ENCODE measurements at regions not wholly inside any gene's neighbourhood (a gene's known extent, or its start where the extent isn't known, plus 50 kb on each side); places are given as distances from the start of the nearest gene placed in this dataset.

GRCh38 chr17:77365584-77366186 is 224.9 kb downstream of the SEC14L1 start:
- WGBS (ENCODE audit: insufficient coverage) = 93% methylated on average over 7 of the region's 11 CpGs
- ChIA-PET CTCF (no interaction called here), POLR2A (no interaction called here)
- Histone ChIP-seq H3K36me3 (ENCODE audit: control insufficient read depth in 4 of 4, insufficient read depth in 4 of 4, low read length in 3 of 4) (no peaks in the 10 kb centered on the region), H3K9me3 (ENCODE audit: control extremely low read depth in 1 of 5, control insufficient read depth in 4 of 5, insufficient read depth in 2 of 5, low read depth in 1 of 5, low read length in 4 of 5) (no peaks in the 10 kb centered on the region), H3K27me3 (replicated peaks in 2 of 5; ENCODE audit: control insufficient read depth in 4 of 5, insufficient read depth in 5 of 5, low read length in 4 of 5) (no peaks in the 10 kb centered on the region), H3K4me3 (ENCODE audit: control insufficient read depth in 1 of 7, extremely low read depth in 1 of 7, insufficient read depth in 4 of 7, low read depth in 2 of 7, low read length in 6 of 7) (no peak overlapping the region), H3K4me1 (ENCODE audit: control extremely low read depth in 1 of 4, control insufficient read depth in 4 of 4, insufficient read depth in 4 of 4, low read length in 3 of 4) (peaks cover 0 to 72% (median 35%) of the 10 kb centered on the region in 4 experiments), H3K27ac (ENCODE audit: insufficient read depth in 1 of 2, low read depth in 1 of 2, low read length in 2 of 2, poor library complexity in 1 of 2, severe bottlenecking in 2 of 2) (no peak overlapping the region)
- DNase-seq = peak in 2 of 3 donors; percentile 66 to 73

- POLR2A ChIA-PET = no interaction called here
- H3K27me3 ChIP-seq (replicated peaks in 2 of 5; ENCODE audit: control insufficient read depth in 4 of 5, insufficient read depth in 5 of 5, low read length in 4 of 5) = no peaks in the 10 kb centered on the region
- 91% methylated on average over 4 of the region's 5 CpGs for WGBS (ENCODE audit: insufficient coverage)
- no peaks in the 10 kb centered on the region for H3K9me3 ChIP-seq (ENCODE audit: control extremely low read depth in 1 of 5, control insufficient read depth in 4 of 5, insufficient read depth in 2 of 5, low read depth in 1 of 5, low read length in 4 of 5)
- H3K27ac ChIP-seq (ENCODE audit: insufficient read depth in 1 of 2, low read depth in 1 of 2, low read length in 2 of 2, poor library complexity in 1 of 2, severe bottlenecking in 2 of 2) = no peak overlapping the region
- DNase-seq = no peak
- no peak overlapping the region for H3K4me3 ChIP-seq (ENCODE audit: control insufficient read depth in 1 of 7, extremely low read depth in 1 of 7, insufficient read depth in 4 of 7, low read depth in 2 of 7, low read length in 6 of 7)
- CTCF ChIA-PET = interaction anchor here (1.1 kb wide), 1 partner anchor 9 kb away, joined by 3 read pairs; no protein-coding TSS in a partner anchor
- peaks cover 4 to 77% (median 40%) of the 10 kb centered on the region in 4 experiments for H3K4me1 ChIP-seq (ENCODE audit: control extremely low read depth in 1 of 4, control insufficient read depth in 4 of 4, insufficient read depth in 4 of 4, low read length in 3 of 4)
- H3K36me3 ChIP-seq (ENCODE audit: control insufficient read depth in 4 of 4, insufficient read depth in 4 of 4, low read length in 3 of 4) = no peaks in the 10 kb centered on the region
Measured at GRCh38 chr17:77366206-77366557, 225.4 kb downstream of the SEC14L1 start.

DNA sequence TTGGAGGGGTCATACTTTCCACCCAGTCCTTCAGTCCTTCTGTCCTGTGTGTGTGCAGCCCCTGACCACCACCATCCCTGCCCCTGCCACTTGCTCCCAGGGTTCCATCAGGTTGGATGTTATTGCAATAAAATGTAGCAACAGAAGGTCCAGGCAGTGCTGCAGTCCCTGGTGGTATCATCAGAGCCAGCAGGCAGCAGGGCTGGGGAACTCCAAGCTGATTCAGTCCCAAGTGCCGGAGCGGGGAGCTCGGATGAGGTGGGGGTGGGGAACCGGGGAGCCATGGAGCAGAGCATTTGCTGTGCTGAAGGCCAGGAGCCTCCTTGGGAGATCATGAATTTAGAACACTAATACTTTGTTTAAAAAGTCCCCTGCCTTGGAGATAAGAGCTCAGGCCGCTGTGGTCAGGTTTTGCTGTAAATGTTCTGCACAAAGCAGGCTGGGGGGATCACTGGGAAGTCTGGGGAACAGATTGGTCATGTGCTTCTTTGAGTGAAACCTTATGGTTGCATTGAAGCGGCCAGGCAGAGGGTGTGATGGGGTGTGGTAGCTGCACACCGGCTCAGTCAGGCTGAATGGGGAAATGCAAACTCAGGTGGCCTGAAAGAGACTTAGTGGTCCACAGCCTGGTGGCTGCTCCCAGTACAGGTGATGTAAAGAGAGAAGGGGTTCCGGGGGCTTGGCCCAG is 225.9 kb downstream of the SEC14L1 start:
- no peak overlapping the region for H3K27ac ChIP-seq (ENCODE audit: insufficient read depth in 1 of 2, low read depth in 1 of 2, low read length in 2 of 2, poor library complexity in 1 of 2, severe bottlenecking in 2 of 2)
- H3K9me3 ChIP-seq (ENCODE audit: control extremely low read depth in 1 of 5, control insufficient read depth in 4 of 5, insufficient read depth in 2 of 5, low read depth in 1 of 5, low read length in 4 of 5) = no peaks in the 10 kb centered on the region
- peak in 1 of 3 donors; percentile 26 for DNase-seq
- CTCF ChIA-PET = interaction anchor here (1.1 kb wide), 1 partner anchor 10 kb away, joined by 3 read pairs; no protein-coding TSS in a partner anchor
- H3K36me3 ChIP-seq (ENCODE audit: control insufficient read depth in 4 of 4, insufficient read depth in 4 of 4, low read length in 3 of 4) = no peaks in the 10 kb centered on the region
- H3K4me1 ChIP-seq (ENCODE audit: control extremely low read depth in 1 of 4, control insufficient read depth in 4 of 4, insufficient read depth in 4 of 4, low read length in 3 of 4) = peaks cover 6 to 82% (median 45%) of the 10 kb centered on the region in 4 experiments
- no peaks in the 10 kb centered on the region for H3K27me3 ChIP-seq (replicated peaks in 2 of 5; ENCODE audit: control insufficient read depth in 4 of 5, insufficient read depth in 5 of 5, low read length in 4 of 5)
- 64% methylated on average over 4 of the region's 8 CpGs for WGBS (ENCODE audit: insufficient coverage)
- H3K4me3 ChIP-seq (ENCODE audit: control insufficient read depth in 1 of 7, extremely low read depth in 1 of 7, insufficient read depth in 4 of 7, low read depth in 2 of 7, low read length in 6 of 7) = no peak overlapping the region
- POLR2A ChIA-PET = no interaction called here

GRCh38 chr17:77369544-77369971 is 228.8 kb downstream of the SEC14L1 start:
- CTCF ChIA-PET = interaction anchor here (2.1 kb wide), 1 partner anchor 11 kb away, joined by 7 read pairs; no protein-coding TSS in a partner anchor
- POLR2A ChIA-PET = no interaction called here
- no peak for DNase-seq
- WGBS (ENCODE audit: insufficient coverage) = 93% methylated on average over 11 of the region's 13 CpGs
- no peaks in the 10 kb centered on the region for H3K27me3 ChIP-seq (replicated peaks in 2 of 5; ENCODE audit: control insufficient read depth in 4 of 5, insufficient read depth in 5 of 5, low read length in 4 of 5)
- no peak overlapping the region for H3K27ac ChIP-seq (ENCODE audit: insufficient read depth in 1 of 2, low read depth in 1 of 2, low read length in 2 of 2, poor library complexity in 1 of 2, severe bottlenecking in 2 of 2)
- H3K36me3 ChIP-seq (ENCODE audit: control insufficient read depth in 4 of 4, insufficient read depth in 4 of 4, low read length in 3 of 4) = no peaks in the 10 kb centered on the region
- H3K4me3 ChIP-seq (ENCODE audit: control insufficient read depth in 1 of 7, extremely low read depth in 1 of 7, insufficient read depth in 4 of 7, low read depth in 2 of 7, low read length in 6 of 7) = no peak overlapping the region
- H3K4me1 ChIP-seq (ENCODE audit: control extremely low read depth in 1 of 4, control insufficient read depth in 4 of 4, insufficient read depth in 4 of 4, low read length in 3 of 4) = peaks cover 6 to 72% (median 34%) of the 10 kb centered on the region in 4 experiments
- H3K9me3 ChIP-seq (ENCODE audit: control extremely low read depth in 1 of 5, control insufficient read depth in 4 of 5, insufficient read depth in 2 of 5, low read depth in 1 of 5, low read length in 4 of 5) = no peaks in the 10 kb centered on the region

DNA sequence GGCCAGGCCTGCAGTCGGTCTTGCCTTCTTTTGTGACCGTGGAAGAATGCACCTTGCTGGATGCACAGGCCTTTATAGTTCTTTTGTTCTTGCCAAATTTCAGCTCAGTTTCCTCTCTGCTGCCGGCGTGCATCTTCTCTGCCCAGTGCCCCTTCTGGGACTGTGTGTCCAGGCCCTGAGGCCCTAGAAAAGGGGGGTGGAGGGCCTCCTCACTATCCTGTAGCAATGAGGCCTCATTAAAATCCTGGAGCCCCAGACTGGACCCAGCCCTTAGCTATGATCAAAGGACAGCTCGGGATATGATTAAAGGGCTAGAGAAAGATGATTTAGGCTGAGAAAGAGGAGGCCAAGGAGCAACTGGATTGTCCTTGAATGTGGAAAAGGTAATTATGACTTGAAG is 229.8 kb downstream of the SEC14L1 start:
- WGBS (ENCODE audit: insufficient coverage) = 84% methylated on average over 5 of the region's 5 CpGs
- Histone ChIP-seq H3K4me3 (ENCODE audit: control insufficient read depth in 1 of 7, extremely low read depth in 1 of 7, insufficient read depth in 4 of 7, low read depth in 2 of 7, low read length in 6 of 7) (no peak overlapping the region), H3K36me3 (ENCODE audit: control insufficient read depth in 4 of 4, insufficient read depth in 4 of 4, low read length in 3 of 4) (no peaks in the 10 kb centered on the region), H3K4me1 (ENCODE audit: control extremely low read depth in 1 of 4, control insufficient read depth in 4 of 4, insufficient read depth in 4 of 4, low read length in 3 of 4) (peaks cover 11 to 72% (median 41%) of the 10 kb centered on the region in 4 experiments), H3K27me3 (replicated peaks in 2 of 5; ENCODE audit: control insufficient read depth in 4 of 5, insufficient read depth in 5 of 5, low read length in 4 of 5) (no peaks in the 10 kb centered on the region), H3K27ac (ENCODE audit: insufficient read depth in 1 of 2, low read depth in 1 of 2, low read length in 2 of 2, poor library complexity in 1 of 2, severe bottlenecking in 2 of 2) (no peak overlapping the region), H3K9me3 (ENCODE audit: control extremely low read depth in 1 of 5, control insufficient read depth in 4 of 5, insufficient read depth in 2 of 5, low read depth in 1 of 5, low read length in 4 of 5) (no peaks in the 10 kb centered on the region)
- ChIA-PET POLR2A (no interaction called here), CTCF (interaction anchor here (0.7 to 2.1 kb wide), 4 partner anchors 10 to 40 kb away, joined by 3 to 7 read pairs (median 3); no protein-coding TSS in a partner anchor)
- no peak for DNase-seq

DNA sequence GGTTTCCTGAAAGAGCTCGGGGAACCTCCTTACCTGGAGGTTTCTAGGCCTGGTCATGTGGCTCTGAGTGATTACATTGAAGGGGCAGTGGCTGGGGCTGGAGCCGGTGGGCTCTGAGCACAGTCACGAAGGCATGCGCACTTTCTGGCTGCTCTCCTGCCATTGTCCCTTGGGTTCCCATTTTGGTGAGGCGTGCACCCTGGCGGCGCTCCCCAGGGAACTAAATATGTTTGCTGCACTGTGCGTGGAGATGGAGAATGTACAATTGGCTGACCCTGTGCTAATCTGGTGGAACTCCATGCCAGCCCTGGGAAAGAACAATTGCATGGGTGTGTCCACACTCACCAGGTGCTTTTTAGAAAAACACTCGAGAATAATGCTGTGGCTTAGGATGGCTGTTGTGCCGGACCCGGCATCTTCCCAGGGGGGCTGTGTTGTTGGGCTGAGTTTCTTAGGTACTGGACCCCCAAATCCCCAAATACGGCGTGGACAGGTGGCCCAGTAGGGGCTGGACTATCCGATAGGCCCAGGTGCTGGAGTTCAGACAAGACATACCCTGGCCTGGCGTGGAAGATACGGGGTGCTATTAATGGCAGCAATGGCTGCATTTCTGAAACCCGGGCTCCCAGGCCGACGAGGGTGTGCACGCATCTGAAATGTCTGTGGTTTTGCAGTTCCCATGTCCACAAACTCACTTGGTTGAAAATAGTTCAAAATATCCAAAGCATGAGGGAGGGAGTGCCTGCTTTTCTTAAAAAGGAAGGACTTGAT is 230.5 kb downstream of the SEC14L1 start:
- WGBS (ENCODE audit: insufficient coverage) = 70% methylated on average over 18 of the region's 20 CpGs
- Histone ChIP-seq H3K27ac (ENCODE audit: insufficient read depth in 1 of 2, low read depth in 1 of 2, low read length in 2 of 2, poor library complexity in 1 of 2, severe bottlenecking in 2 of 2) (peak overlapping the region in 1 of 2 experiments; percentile 89), H3K36me3 (ENCODE audit: control insufficient read depth in 4 of 4, insufficient read depth in 4 of 4, low read length in 3 of 4) (no peaks in the 10 kb centered on the region), H3K4me1 (ENCODE audit: control extremely low read depth in 1 of 4, control insufficient read depth in 4 of 4, insufficient read depth in 4 of 4, low read length in 3 of 4) (peaks cover 12 to 72% (median 45%) of the 10 kb centered on the region in 4 experiments), H3K9me3 (ENCODE audit: control extremely low read depth in 1 of 5, control insufficient read depth in 4 of 5, insufficient read depth in 2 of 5, low read depth in 1 of 5, low read length in 4 of 5) (no peaks in the 10 kb centered on the region), H3K27me3 (replicated peaks in 2 of 5; ENCODE audit: control insufficient read depth in 4 of 5, insufficient read depth in 5 of 5, low read length in 4 of 5) (no peaks in the 10 kb centered on the region), H3K4me3 (ENCODE audit: control insufficient read depth in 1 of 7, extremely low read depth in 1 of 7, insufficient read depth in 4 of 7, low read depth in 2 of 7, low read length in 6 of 7) (no peak overlapping the region)
- DNase-seq = no peak
- ChIA-PET CTCF (interaction anchor here (0.7 to 5.2 kb wide), 4 partner anchors 10 to 29 kb away, joined by 3 to 21 read pairs (median 5); no protein-coding TSS in a partner anchor), POLR2A (interaction anchor here (1.6 kb wide), 1 partner anchor 16 kb away, joined by 5 read pairs; no protein-coding TSS in a partner anchor)
